Activated CD8-positive, alpha-beta memory T cell treated with anti-CD3 and anti-CD28 coated beads, Interleukin-2, amount 10 ng/mL, durations not matched to agents 7 days and 5 days (primary cell): ENCODE measurements at regions not wholly inside any gene's neighbourhood (a gene's known extent, or its start where the extent isn't known, plus 50 kb on each side); places are given as distances from the start of the nearest gene placed in this dataset.

Experiments
- ATAC-seq: fragments of 150-1000 bp; cut with Tn5 transposase; one replicate; pipeline ENCODE4 v1.10.0; 2021; ENCODE audit warnings: moderate library complexity
- CTCF ChIA-PET: fragments of 350-600 bp; sonication (Branson Sonifier 250); formaldehyde crosslinking; loops from one replicate; lab custom pipeline; 2021; ENCODE audit warnings: antibody characterized with exemption; lab: Charles Lee
- DNase-seq: peaks from one replicate; pipeline ENCODE4 v3.0.0-alpha.2; 2020
- H3K27ac Mint-ChIP-seq: one replicate; pipeline ENCODE4 v1.8.0; 2021; ENCODE audit warnings: mild to moderate bottlenecking, mixed read lengths
- H3K27me3 Mint-ChIP-seq: one replicate; pipeline ENCODE4 v1.8.0; 2021; ENCODE audit warnings: mixed read lengths
- H3K36me3 Mint-ChIP-seq: one replicate; pipeline ENCODE4 v1.8.0; 2021; ENCODE audit warnings: mild to moderate bottlenecking, mixed read lengths
- H3K4me1 Mint-ChIP-seq: one replicate; pipeline ENCODE4 v1.8.0; 2021; ENCODE audit warnings: mixed read lengths
- H3K4me3 Mint-ChIP-seq: one replicate; pipeline ENCODE4 v1.8.0; 2021; ENCODE audit warnings: mild to moderate bottlenecking, moderate library complexity, mixed read lengths
- H3K9me3 Mint-ChIP-seq: one replicate; pipeline ENCODE4 v1.8.0; 2022; ENCODE audit warnings: low read depth, mixed read lengths

GRCh38 chr7:124366118-124366517 lies 333.3 kb upstream of the TMEM229A start:
- H3K9me3 Mint-ChIP-seq, result no peaks in the 10 kb centered on the region
- CTCF ChIA-PET, result no interaction called here

GRCh38 chr7:124364283-124364682 lies 331.4 kb upstream of the TMEM229A start:
- DNase-seq (no peak), ATAC-seq (no peak)
- CTCF ChIA-PET, result no interaction called here
- Mint-ChIP-seq H3K36me3 (no peaks in the 10 kb centered on the region), H3K4me1 (no peaks in the 10 kb centered on the region), H3K9me3 (no peaks in the 10 kb centered on the region), H3K27ac (no peak overlapping the region), H3K27me3 (no peaks in the 10 kb centered on the region), H3K4me3 (no peak overlapping the region)

More at GRCh38 chr7:124366118-124366517, 333.3 kb upstream of the TMEM229A start:
- no peak for ATAC-seq
- Mint-ChIP-seq H3K4me1 (no peaks in the 10 kb centered on the region), H3K36me3 (no peaks in the 10 kb centered on the region), H3K4me3 (no peak overlapping the region), H3K27me3 (no peaks in the 10 kb centered on the region), H3K27ac (no peak overlapping the region)
- no peak for DNase-seq

GRCh38 chr7:124354201-124354600 lies 321.3 kb upstream of the TMEM229A start:
- CTCF ChIA-PET, result no interaction called here
- H3K4me1 Mint-ChIP-seq, result no peaks in the 10 kb centered on the region
- no peak overlapping the region for H3K4me3 Mint-ChIP-seq
- DNase-seq (no peak), ATAC-seq (no peak)
- H3K36me3 Mint-ChIP-seq, result no peaks in the 10 kb centered on the region
- no peaks in the 10 kb centered on the region for H3K27me3 Mint-ChIP-seq
- H3K9me3 Mint-ChIP-seq, result peaks cover 8% of the 10 kb centered on the region
- H3K27ac Mint-ChIP-seq, result no peak overlapping the region

GRCh38 chr7:124351950-124352349 lies 319.1 kb upstream of the TMEM229A start:
- Mint-ChIP-seq H3K27ac (no peak overlapping the region), H3K4me1 (no peaks in the 10 kb centered on the region), H3K27me3 (no peaks in the 10 kb centered on the region), H3K36me3 (no peaks in the 10 kb centered on the region), H3K9me3 (peaks cover 4% of the 10 kb centered on the region), H3K4me3 (no peak overlapping the region)
- ATAC-seq, result no peak
- CTCF ChIA-PET, result no interaction called here
- DNase-seq, result no peak

- Mint-ChIP-seq H3K4me3 (no peak overlapping the region), H3K36me3 (no peaks in the 10 kb centered on the region), H3K9me3 (peaks cover 13% of the 10 kb centered on the region), H3K4me1 (no peaks in the 10 kb centered on the region), H3K27ac (no peak overlapping the region), H3K27me3 (no peaks in the 10 kb centered on the region)
- ATAC-seq (no peak), DNase-seq (no peak)
- CTCF ChIA-PET, result no interaction called here
These were observed 316.6 kb upstream of the TMEM229A start for GRCh38 chr7:124349443-124349842.

GRCh38 chr7:124338861-124339260 lies 306.0 kb upstream of the TMEM229A start:
- Mint-ChIP-seq H3K4me3 (no peak overlapping the region), H3K27me3 (no peaks in the 10 kb centered on the region), H3K9me3 (peaks cover 5% of the 10 kb centered on the region), H3K36me3 (no peaks in the 10 kb centered on the region), H3K27ac (no peak overlapping the region), H3K4me1 (no peaks in the 10 kb centered on the region)
- no peak for ATAC-seq
- CTCF ChIA-PET, result no interaction called here
- no peak for DNase-seq

- Mint-ChIP-seq H3K27ac (no peak overlapping the region), H3K36me3 (no peaks in the 10 kb centered on the region), H3K9me3 (peaks cover 6% of the 10 kb centered on the region), H3K27me3 (no peaks in the 10 kb centered on the region), H3K4me3 (no peak overlapping the region), H3K4me1 (no peaks in the 10 kb centered on the region)
- CTCF ChIA-PET, result no interaction called here
- ATAC-seq (no peak), DNase-seq (no peak)
These were observed 298.0 kb upstream of the TMEM229A start for GRCh38 chr7:124330731-124331407.

GRCh38 chr7:124328774-124329173 lies 295.9 kb upstream of the TMEM229A start:
- H3K27ac Mint-ChIP-seq, result no peak overlapping the region
- no peak for DNase-seq
- H3K4me3 Mint-ChIP-seq, result no peak overlapping the region
- no peaks in the 10 kb centered on the region for H3K36me3 Mint-ChIP-seq
- ATAC-seq, result no peak
- CTCF ChIA-PET, result no interaction called here
- H3K27me3 Mint-ChIP-seq, result no peaks in the 10 kb centered on the region
- no peaks in the 10 kb centered on the region for H3K4me1 Mint-ChIP-seq
- peaks cover 6% of the 10 kb centered on the region for H3K9me3 Mint-ChIP-seq

GRCh38 chr7:124324262-124324661 lies 291.4 kb upstream of the TMEM229A start:
- no peak for ATAC-seq
- no peak for DNase-seq
- H3K4me1 Mint-ChIP-seq, result no peaks in the 10 kb centered on the region
- no peaks in the 10 kb centered on the region for H3K36me3 Mint-ChIP-seq
- H3K27ac Mint-ChIP-seq, result no peak overlapping the region
- H3K4me3 Mint-ChIP-seq, result no peak overlapping the region
- CTCF ChIA-PET, result no interaction called here
- peaks cover 6% of the 10 kb centered on the region for H3K9me3 Mint-ChIP-seq
- H3K27me3 Mint-ChIP-seq, result no peaks in the 10 kb centered on the region

GRCh38 chr7:124323597-124323996 lies 290.7 kb upstream of the TMEM229A start:
- Mint-ChIP-seq H3K36me3 (no peaks in the 10 kb centered on the region), H3K27me3 (no peaks in the 10 kb centered on the region), H3K9me3 (peaks cover 8% of the 10 kb centered on the region), H3K27ac (no peak overlapping the region), H3K4me1 (no peaks in the 10 kb centered on the region), H3K4me3 (no peak overlapping the region)
- CTCF ChIA-PET, result no interaction called here
- ATAC-seq, result no peak
- DNase-seq, result no peak

GRCh38 chr7:124322561-124322960 lies 289.7 kb upstream of the TMEM229A start:
- H3K27ac Mint-ChIP-seq, result no peak overlapping the region
- no peak for DNase-seq
- CTCF ChIA-PET, result no interaction called here
- no peak for ATAC-seq
- H3K27me3 Mint-ChIP-seq, result no peaks in the 10 kb centered on the region
- no peak overlapping the region for H3K4me3 Mint-ChIP-seq
- no peaks in the 10 kb centered on the region for H3K4me1 Mint-ChIP-seq
- H3K9me3 Mint-ChIP-seq, result peaks cover 8% of the 10 kb centered on the region
- H3K36me3 Mint-ChIP-seq, result no peaks in the 10 kb centered on the region

GRCh38 chr7:124318721-124319450 lies 286.0 kb upstream of the TMEM229A start:
- H3K27ac Mint-ChIP-seq, result no peak overlapping the region
- CTCF ChIA-PET, result no interaction called here

GRCh38 chr7:124310934-124311390 lies 278.1 kb upstream of the TMEM229A start:
- Mint-ChIP-seq H3K27ac (no peak overlapping the region), H3K4me3 (no peak overlapping the region), H3K27me3 (no peaks in the 10 kb centered on the region), H3K9me3 (peaks cover 8% of the 10 kb centered on the region), H3K36me3 (no peaks in the 10 kb centered on the region), H3K4me1 (no peaks in the 10 kb centered on the region)
- CTCF ChIA-PET, result no interaction called here
- ATAC-seq (no peak), DNase-seq (no peak)

More at GRCh38 chr7:124318721-124319450, 286.0 kb upstream of the TMEM229A start:
- H3K36me3 Mint-ChIP-seq, result no peaks in the 10 kb centered on the region
- peaks cover 2% of the 10 kb centered on the region for H3K9me3 Mint-ChIP-seq
- ATAC-seq, result no peak
- DNase-seq, result no peak
- H3K4me1 Mint-ChIP-seq, result no peaks in the 10 kb centered on the region
- no peaks in the 10 kb centered on the region for H3K27me3 Mint-ChIP-seq
- H3K4me3 Mint-ChIP-seq, result no peak overlapping the region

- DNase-seq (no peak), ATAC-seq (no peak)
- Mint-ChIP-seq H3K27me3 (no peaks in the 10 kb centered on the region), H3K36me3 (no peaks in the 10 kb centered on the region), H3K9me3 (peaks cover 10% of the 10 kb centered on the region), H3K27ac (no peak overlapping the region), H3K4me3 (no peak overlapping the region), H3K4me1 (no peaks in the 10 kb centered on the region)
- CTCF ChIA-PET, result no interaction called here
These were observed 275.5 kb upstream of the TMEM229A start for GRCh38 chr7:124308384-124308783.
